Hepatocyte (in vitro differentiated cells): ENCODE measurements at regions not wholly inside any gene's neighbourhood (a gene's known extent, or its start where the extent isn't known, plus 50 kb on each side); places are given as distances from the start of the nearest gene placed in this dataset.

Experiments
- EZH2 ChIP-seq: fragments of 200-600 bp; sonication (generic); IDR thresholded peaks from 2 replicates; pipeline ENCODE4 v1.6.1; 2016; ENCODE audit warnings: antibody characterized with exemption, mild to moderate bottlenecking, borderline replicate concordance
- EZH2phosphoT487 ChIP-seq: fragments of 200-600 bp; sonication (generic); IDR thresholded peaks from one replicate; pipeline ENCODE4 v1.6.1; 2018; ENCODE audit warnings: antibody characterized with exemption, mild to moderate bottlenecking, low read depth, moderate library complexity; ENCODE audit not compliant: unreplicated experiment, severe bottlenecking
- TF ChIP-seq, protein P1 (sequence below): fragments of 200-600 bp; sonication (generic); IDR thresholded peaks from 2 replicates; pipeline ENCODE4 v1.5.1; 2016; ENCODE audit warnings: antibody characterized with exemption, mild to moderate bottlenecking; ENCODE audit not compliant: poor library complexity

DNA sequence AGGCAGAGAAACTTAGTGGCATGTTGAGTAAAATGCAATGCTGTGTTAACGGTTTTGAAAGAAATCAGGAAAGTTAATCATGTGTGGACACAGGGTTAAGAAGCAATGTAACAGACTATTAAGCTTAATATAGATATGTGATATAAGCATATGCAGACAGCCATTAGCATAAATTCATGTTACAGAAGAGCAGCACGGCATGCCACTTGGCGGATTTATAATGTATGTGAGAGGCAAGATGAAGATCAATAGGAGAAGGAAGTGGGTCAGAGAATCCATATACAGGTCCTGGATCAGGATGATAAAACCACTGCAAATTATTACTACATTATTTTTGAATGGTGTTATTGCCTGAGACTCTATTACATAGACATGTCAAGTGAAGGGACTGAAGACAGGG lies 694.3 kb downstream of the MCTP2 start:
- TF ChIP-seq, protein P1, sequence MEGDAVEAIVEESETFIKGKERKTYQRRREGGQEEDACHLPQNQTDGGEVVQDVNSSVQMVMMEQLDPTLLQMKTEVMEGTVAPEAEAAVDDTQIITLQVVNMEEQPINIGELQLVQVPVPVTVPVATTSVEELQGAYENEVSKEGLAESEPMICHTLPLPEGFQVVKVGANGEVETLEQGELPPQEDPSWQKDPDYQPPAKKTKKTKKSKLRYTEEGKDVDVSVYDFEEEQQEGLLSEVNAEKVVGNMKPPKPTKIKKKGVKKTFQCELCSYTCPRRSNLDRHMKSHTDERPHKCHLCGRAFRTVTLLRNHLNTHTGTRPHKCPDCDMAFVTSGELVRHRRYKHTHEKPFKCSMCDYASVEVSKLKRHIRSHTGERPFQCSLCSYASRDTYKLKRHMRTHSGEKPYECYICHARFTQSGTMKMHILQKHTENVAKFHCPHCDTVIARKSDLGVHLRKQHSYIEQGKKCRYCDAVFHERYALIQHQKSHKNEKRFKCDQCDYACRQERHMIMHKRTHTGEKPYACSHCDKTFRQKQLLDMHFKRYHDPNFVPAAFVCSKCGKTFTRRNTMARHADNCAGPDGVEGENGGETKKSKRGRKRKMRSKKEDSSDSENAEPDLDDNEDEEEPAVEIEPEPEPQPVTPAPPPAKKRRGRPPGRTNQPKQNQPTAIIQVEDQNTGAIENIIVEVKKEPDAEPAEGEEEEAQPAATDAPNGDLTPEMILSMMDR = no peak
- no peak for TF ChIP-seq EZH2
- TF ChIP-seq EZH2phosphoT487 = no peak
